ENCODE measurements at regions not wholly inside any gene's neighbourhood (a gene's known extent, or its start where the extent isn't known, plus 50 kb on each side); places are given as distances from the start of the nearest gene placed in this dataset.

DNA sequence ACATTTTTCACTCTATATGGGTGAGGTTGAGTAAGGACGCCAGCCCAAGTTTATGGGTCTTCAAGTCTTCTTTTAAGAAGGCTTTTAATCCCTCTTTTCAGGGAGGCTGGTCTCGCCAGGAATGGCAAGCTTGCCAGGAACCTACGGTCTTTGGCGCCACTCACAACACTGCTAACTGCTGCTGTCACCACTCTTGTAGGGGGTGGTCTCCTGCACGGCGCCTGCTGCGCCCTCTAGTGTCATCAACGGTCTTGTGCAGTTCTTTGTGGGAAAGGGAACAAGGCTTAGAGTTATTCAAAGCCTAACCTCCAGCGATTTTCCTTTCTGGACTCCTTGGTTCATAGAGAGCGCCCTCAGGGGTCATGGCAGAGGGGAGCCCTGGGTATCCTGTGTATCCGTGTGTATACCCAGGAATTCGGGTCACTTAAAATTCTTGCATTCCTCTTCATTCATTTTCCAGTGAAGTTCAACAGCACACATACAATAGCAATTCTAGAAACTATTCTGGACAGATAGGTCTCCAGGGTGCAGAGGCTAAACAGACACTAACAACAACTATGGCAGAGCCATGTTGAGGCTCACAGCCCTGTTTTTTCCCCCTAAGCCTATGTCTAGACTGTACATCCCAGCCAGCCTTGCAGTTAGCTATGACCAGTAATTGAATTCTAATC, 392.8 kb upstream of the CAMK1G start:
- FAIRE-seq = no peak
- intact Hi-C loops (cut with DNase I) = no loop called here
- no peak overlapping the region for H3K27ac ChIP-seq (ENCODE audit: low read depth in 2 of 2, low read length in 2 of 2)
- TF ChIP-seq, protein P1, sequence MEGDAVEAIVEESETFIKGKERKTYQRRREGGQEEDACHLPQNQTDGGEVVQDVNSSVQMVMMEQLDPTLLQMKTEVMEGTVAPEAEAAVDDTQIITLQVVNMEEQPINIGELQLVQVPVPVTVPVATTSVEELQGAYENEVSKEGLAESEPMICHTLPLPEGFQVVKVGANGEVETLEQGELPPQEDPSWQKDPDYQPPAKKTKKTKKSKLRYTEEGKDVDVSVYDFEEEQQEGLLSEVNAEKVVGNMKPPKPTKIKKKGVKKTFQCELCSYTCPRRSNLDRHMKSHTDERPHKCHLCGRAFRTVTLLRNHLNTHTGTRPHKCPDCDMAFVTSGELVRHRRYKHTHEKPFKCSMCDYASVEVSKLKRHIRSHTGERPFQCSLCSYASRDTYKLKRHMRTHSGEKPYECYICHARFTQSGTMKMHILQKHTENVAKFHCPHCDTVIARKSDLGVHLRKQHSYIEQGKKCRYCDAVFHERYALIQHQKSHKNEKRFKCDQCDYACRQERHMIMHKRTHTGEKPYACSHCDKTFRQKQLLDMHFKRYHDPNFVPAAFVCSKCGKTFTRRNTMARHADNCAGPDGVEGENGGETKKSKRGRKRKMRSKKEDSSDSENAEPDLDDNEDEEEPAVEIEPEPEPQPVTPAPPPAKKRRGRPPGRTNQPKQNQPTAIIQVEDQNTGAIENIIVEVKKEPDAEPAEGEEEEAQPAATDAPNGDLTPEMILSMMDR (IDR thresholded peaks at IDR 0.05; ENCODE audit: borderline replicate concordance, extremely low read depth, insufficient read depth) = peak; percentile 55
- H3K27me3 ChIP-seq (ENCODE audit: control insufficient read depth, insufficient read depth, low read length) = no peaks in the 10 kb centered on the region
- no peak overlapping the region for H3K4me3 ChIP-seq (ENCODE audit: low read length in 3 of 3)
- no peak overlapping the region for H3K9ac ChIP-seq (ENCODE audit: low read length in 3 of 3)
- no peaks in the 10 kb centered on the region for H3K4me1 ChIP-seq (ENCODE audit: control insufficient read depth in 2 of 3, insufficient read depth in 2 of 3, low read depth in 1 of 3, low read length in 3 of 3)
- DNase-seq = peak; percentile 68 to 83 (median 74)
- peaks cover 0 to 8% (median 1%) of the 10 kb centered on the region in 3 donors for H3K9me3 ChIP-seq (ENCODE audit: control insufficient read depth in 2 of 3, insufficient read depth in 1 of 3, low read length in 3 of 3)
- H3K36me3 ChIP-seq (ENCODE audit: control insufficient read depth in 2 of 3, insufficient read depth in 3 of 3, low read length in 3 of 3) = no peaks in the 10 kb centered on the region

DNA sequence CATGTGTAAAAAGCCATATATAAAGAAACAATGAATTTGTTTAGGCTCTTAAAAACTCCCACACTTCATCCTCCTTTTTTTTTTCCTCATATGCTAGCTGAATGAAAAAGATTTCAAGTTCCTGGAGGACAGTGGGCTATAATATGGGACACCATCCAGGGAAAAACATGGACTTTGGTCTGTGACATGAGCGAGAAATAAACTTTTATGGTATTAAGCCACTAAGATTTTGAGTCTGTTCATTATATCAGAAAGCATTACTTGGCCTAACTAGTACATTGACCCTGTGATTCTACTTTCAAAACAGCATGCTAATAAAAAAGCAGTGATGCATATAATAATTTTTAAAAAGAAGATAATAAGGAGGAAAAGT, 392.3 kb upstream of the CAMK1G start:
- intact Hi-C loops (cut with DNase I) = no loop called here
- DNase-seq = no peak
- no peak overlapping the region for H3K4me3 ChIP-seq (ENCODE audit: low read length in 3 of 3)
- peaks cover 0 to 13% (median 6%) of the 10 kb centered on the region in 3 donors for H3K9me3 ChIP-seq (ENCODE audit: control insufficient read depth in 2 of 3, insufficient read depth in 1 of 3, low read length in 3 of 3)
- TF ChIP-seq, protein P1 (IDR thresholded peaks at IDR 0.05; ENCODE audit: borderline replicate concordance, extremely low read depth, insufficient read depth) = no peak
- H3K36me3 ChIP-seq (ENCODE audit: control insufficient read depth in 2 of 3, insufficient read depth in 3 of 3, low read length in 3 of 3) = no peaks in the 10 kb centered on the region
- no peak overlapping the region for H3K27ac ChIP-seq (ENCODE audit: low read depth in 2 of 2, low read length in 2 of 2)
- no peak overlapping the region for H3K9ac ChIP-seq (ENCODE audit: low read length in 3 of 3)
- H3K4me1 ChIP-seq (ENCODE audit: control insufficient read depth in 2 of 3, insufficient read depth in 2 of 3, low read depth in 1 of 3, low read length in 3 of 3) = no peaks in the 10 kb centered on the region
- H3K27me3 ChIP-seq (ENCODE audit: control insufficient read depth, insufficient read depth, low read length) = no peaks in the 10 kb centered on the region
- no peak for FAIRE-seq

GRCh38 chr1:209196140-209196539, 387.4 kb upstream of the CAMK1G start:
- no peak overlapping the region for H3K9ac ChIP-seq (ENCODE audit: low read length in 3 of 3)
- FAIRE-seq = no peak
- no peaks in the 10 kb centered on the region for H3K4me1 ChIP-seq (ENCODE audit: control insufficient read depth in 2 of 3, insufficient read depth in 2 of 3, low read depth in 1 of 3, low read length in 3 of 3)
- H3K9me3 ChIP-seq (ENCODE audit: control insufficient read depth in 2 of 3, insufficient read depth in 1 of 3, low read length in 3 of 3) = peaks cover 0 to 22% (median 8%) of the 10 kb centered on the region in 3 donors
- intact Hi-C loops (cut with DNase I) = no loop called here
- H3K27ac ChIP-seq (ENCODE audit: low read depth in 2 of 2, low read length in 2 of 2) = no peak overlapping the region
- TF ChIP-seq, protein P1 (IDR thresholded peaks at IDR 0.05; ENCODE audit: borderline replicate concordance, extremely low read depth, insufficient read depth) = no peak
- no peaks in the 10 kb centered on the region for H3K36me3 ChIP-seq (ENCODE audit: control insufficient read depth in 2 of 3, insufficient read depth in 3 of 3, low read length in 3 of 3)
- DNase-seq = no peak
- H3K27me3 ChIP-seq (ENCODE audit: control insufficient read depth, insufficient read depth, low read length) = no peaks in the 10 kb centered on the region
- no peak overlapping the region for H3K4me3 ChIP-seq (ENCODE audit: low read length in 3 of 3)
